Hematopoietic multipotent progenitor cell (in vitro differentiated cells): ENCODE measurements at regions not wholly inside any gene's neighbourhood (a gene's known extent, or its start where the extent isn't known, plus 50 kb on each side); places are given as distances from the start of the nearest gene placed in this dataset.

Source experiments
- DNase-seq, 3 donors: peaks; one replicate each; pipeline ENCODE4 v3.0.0-alpha.2; 2011 to 2015; ENCODE audit warnings: low read depth in 2 of 3, low spot score in 2 of 3

GRCh38 chr7:52289247-52289646 lies 746.2 kb upstream of the POM121L12 start:
- no peak for DNase-seq

GRCh38 chr7:52287698-52288097 lies 747.7 kb upstream of the POM121L12 start:
- no peak for DNase-seq

GRCh38 chr7:52285689-52286088 lies 749.7 kb upstream of the POM121L12 start:
- DNase-seq, result no peak

- DNase-seq, result no peak
Observed at GRCh38 chr7:52283335-52283734, 752.1 kb upstream of the POM121L12 start.

- DNase-seq, result peak in 2 of 3 donors; percentile 1 to 11
Observed at GRCh38 chr7:52273685-52274610, 761.5 kb upstream of the POM121L12 start.

GRCh38 chr7:52271703-52272102 lies 763.7 kb upstream of the POM121L12 start:
- no peak for DNase-seq

GRCh38 chr7:52270301-52270700 lies 765.1 kb upstream of the POM121L12 start:
- DNase-seq, result no peak

GRCh38 chr7:52269669-52270068 lies 765.8 kb upstream of the POM121L12 start:
- DNase-seq, result no peak

GRCh38 chr7:52261057-52261456 lies 774.4 kb upstream of the POM121L12 start:
- no peak for DNase-seq

GRCh38 chr7:52260046-52260665 lies 775.3 kb upstream of the POM121L12 start:
- DNase-seq, result no peak

- DNase-seq, result no peak
Observed at GRCh38 chr7:52257890-52258289, 777.5 kb upstream of the POM121L12 start.

GRCh38 chr7:52254396-52255010 lies 780.9 kb upstream of the POM121L12 start:
- no peak for DNase-seq

- no peak for DNase-seq
Observed at GRCh38 chr7:52253953-52254352, 781.5 kb upstream of the POM121L12 start.

- no peak for DNase-seq
Observed at GRCh38 chr7:52249741-52250140, 785.7 kb upstream of the POM121L12 start.

- no peak for DNase-seq
Observed at GRCh38 chr7:52247518-52247917, 787.9 kb upstream of the POM121L12 start.

- no peak for DNase-seq
Observed at GRCh38 chr7:52243685-52244084, 791.7 kb upstream of the POM121L12 start.

GRCh38 chr7:52233248-52233647 lies 802.2 kb upstream of the POM121L12 start:
- no peak for DNase-seq

- DNase-seq, result no peak
Observed at GRCh38 chr7:52211930-52212329, 823.5 kb upstream of the POM121L12 start.

GRCh38 chr7:52209614-52210013 lies 825.8 kb upstream of the POM121L12 start:
- DNase-seq, result no peak

- DNase-seq, result no peak
Observed at GRCh38 chr7:52197221-52197620, 838.2 kb upstream of the POM121L12 start.

GRCh38 chr7:52195664-52196063 lies 839.8 kb upstream of the POM121L12 start:
- no peak for DNase-seq
